ENCODE measurements at regions not wholly inside any gene's neighbourhood (a gene's known extent, or its start where the extent isn't known, plus 50 kb on each side); places are given as distances from the start of the nearest gene placed in this dataset.

- peak overlapping the region in 1 of 2 donors; percentile 29 for H3K9ac ChIP-seq (ENCODE audit: low read length in 2 of 2)
- H3K27ac ChIP-seq (ENCODE audit: low read length) = peak overlapping the region; percentile 69
- H3K4me3 ChIP-seq (ENCODE audit: low read length in 2 of 2) = peak overlapping the region in 1 of 2 donors; percentile 55
- no peaks in the 10 kb centered on the region for H3K9me3 ChIP-seq (ENCODE audit: control insufficient read depth in 2 of 2, low read length in 2 of 2)
- no peaks in the 10 kb centered on the region for H3K36me3 ChIP-seq (ENCODE audit: control insufficient read depth in 2 of 2, insufficient read depth in 2 of 2, low read length in 2 of 2)
- no peaks in the 10 kb centered on the region for H3K27me3 ChIP-seq (ENCODE audit: control insufficient read depth in 1 of 2, insufficient read depth in 2 of 2, low read length in 2 of 2)
- H3K4me1 ChIP-seq (ENCODE audit: control insufficient read depth, insufficient read depth, low read length) = peaks cover 19% of the 10 kb centered on the region
Observed at GRCh38 chr12:68405343-68405781, 73.2 kb upstream of the MDM1 start.

- Histone ChIP-seq H3K4me1 (ENCODE audit: control insufficient read depth, insufficient read depth, low read length) (peaks cover 19% of the 10 kb centered on the region), H3K4me3 (ENCODE audit: low read length in 2 of 2) (peak overlapping the region; percentile 41 to 55), H3K27me3 (ENCODE audit: control insufficient read depth in 1 of 2, insufficient read depth in 2 of 2, low read length in 2 of 2) (no peaks in the 10 kb centered on the region), H3K27ac (ENCODE audit: low read length) (peak overlapping the region; percentile 69), H3K9me3 (ENCODE audit: control insufficient read depth in 2 of 2, low read length in 2 of 2) (no peaks in the 10 kb centered on the region), H3K36me3 (ENCODE audit: control insufficient read depth in 2 of 2, insufficient read depth in 2 of 2, low read length in 2 of 2) (no peaks in the 10 kb centered on the region), H3K9ac (ENCODE audit: low read length in 2 of 2) (no peak overlapping the region)
Observed at GRCh38 chr12:68406134-68406576, 74.0 kb upstream of the MDM1 start.

- Histone ChIP-seq H3K9me3 (ENCODE audit: control insufficient read depth in 2 of 2, low read length in 2 of 2) (no peaks in the 10 kb centered on the region), H3K27ac (ENCODE audit: low read length) (peak overlapping the region; percentile 69), H3K4me3 (ENCODE audit: low read length in 2 of 2) (no peak overlapping the region), H3K36me3 (ENCODE audit: control insufficient read depth in 2 of 2, insufficient read depth in 2 of 2, low read length in 2 of 2) (no peaks in the 10 kb centered on the region), H3K4me1 (ENCODE audit: control insufficient read depth, insufficient read depth, low read length) (peaks cover 19% of the 10 kb centered on the region), H3K27me3 (ENCODE audit: control insufficient read depth in 1 of 2, insufficient read depth in 2 of 2, low read length in 2 of 2) (no peaks in the 10 kb centered on the region), H3K9ac (ENCODE audit: low read length in 2 of 2) (no peak overlapping the region)
Observed at GRCh38 chr12:68406911-68407310, 74.7 kb upstream of the MDM1 start.

GRCh38 chr12:68410018-68410660, 78.0 kb upstream of the MDM1 start:
- H3K9ac ChIP-seq (ENCODE audit: low read length in 2 of 2) = no peak overlapping the region

GRCh38 chr12:68411371-68411770, 79.2 kb upstream of the MDM1 start:
- Histone ChIP-seq H3K27me3 (ENCODE audit: control insufficient read depth in 1 of 2, insufficient read depth in 2 of 2, low read length in 2 of 2) (no peaks in the 10 kb centered on the region), H3K27ac (ENCODE audit: low read length) (no peak overlapping the region), H3K4me3 (ENCODE audit: low read length in 2 of 2) (no peak overlapping the region)

More at GRCh38 chr12:68410018-68410660, 78.0 kb upstream of the MDM1 start:
- Histone ChIP-seq H3K4me3 (ENCODE audit: low read length in 2 of 2) (no peak overlapping the region), H3K27ac (ENCODE audit: low read length) (no peak overlapping the region), H3K36me3 (ENCODE audit: control insufficient read depth in 2 of 2, insufficient read depth in 2 of 2, low read length in 2 of 2) (no peaks in the 10 kb centered on the region), H3K27me3 (ENCODE audit: control insufficient read depth in 1 of 2, insufficient read depth in 2 of 2, low read length in 2 of 2) (no peaks in the 10 kb centered on the region), H3K9me3 (ENCODE audit: control insufficient read depth in 2 of 2, low read length in 2 of 2) (no peaks in the 10 kb centered on the region), H3K4me1 (ENCODE audit: control insufficient read depth, insufficient read depth, low read length) (peaks cover 19% of the 10 kb centered on the region)

GRCh38 chr12:68414988-68415387, 82.8 kb upstream of the MDM1 start:
- no peak overlapping the region for H3K9ac ChIP-seq (ENCODE audit: low read length in 2 of 2)
- no peaks in the 10 kb centered on the region for H3K9me3 ChIP-seq (ENCODE audit: control insufficient read depth in 2 of 2, low read length in 2 of 2)
- no peaks in the 10 kb centered on the region for H3K27me3 ChIP-seq (ENCODE audit: control insufficient read depth in 1 of 2, insufficient read depth in 2 of 2, low read length in 2 of 2)
- H3K4me3 ChIP-seq (ENCODE audit: low read length in 2 of 2) = no peak overlapping the region
- H3K36me3 ChIP-seq (ENCODE audit: control insufficient read depth in 2 of 2, insufficient read depth in 2 of 2, low read length in 2 of 2) = no peaks in the 10 kb centered on the region
- H3K4me1 ChIP-seq (ENCODE audit: control insufficient read depth, insufficient read depth, low read length) = peaks cover 3% of the 10 kb centered on the region
- no peak overlapping the region for H3K27ac ChIP-seq (ENCODE audit: low read length)

More at GRCh38 chr12:68411371-68411770, 79.2 kb upstream of the MDM1 start:
- Histone ChIP-seq H3K4me1 (ENCODE audit: control insufficient read depth, insufficient read depth, low read length) (peaks cover 7% of the 10 kb centered on the region), H3K36me3 (ENCODE audit: control insufficient read depth in 2 of 2, insufficient read depth in 2 of 2, low read length in 2 of 2) (no peaks in the 10 kb centered on the region), H3K9ac (ENCODE audit: low read length in 2 of 2) (no peak overlapping the region), H3K9me3 (ENCODE audit: control insufficient read depth in 2 of 2, low read length in 2 of 2) (no peaks in the 10 kb centered on the region)

GRCh38 chr12:68416350-68416749, 84.2 kb upstream of the MDM1 start:
- Histone ChIP-seq H3K27me3 (ENCODE audit: control insufficient read depth in 1 of 2, insufficient read depth in 2 of 2, low read length in 2 of 2) (no peaks in the 10 kb centered on the region), H3K4me3 (ENCODE audit: low read length in 2 of 2) (no peak overlapping the region), H3K27ac (ENCODE audit: low read length) (no peak overlapping the region), H3K4me1 (ENCODE audit: control insufficient read depth, insufficient read depth, low read length) (peaks cover 14% of the 10 kb centered on the region), H3K36me3 (ENCODE audit: control insufficient read depth in 2 of 2, insufficient read depth in 2 of 2, low read length in 2 of 2) (no peaks in the 10 kb centered on the region), H3K9ac (ENCODE audit: low read length in 2 of 2) (no peak overlapping the region), H3K9me3 (ENCODE audit: control insufficient read depth in 2 of 2, low read length in 2 of 2) (no peaks in the 10 kb centered on the region)

GRCh38 chr12:68416826-68417225, 84.7 kb upstream of the MDM1 start:
- H3K36me3 ChIP-seq (ENCODE audit: control insufficient read depth in 2 of 2, insufficient read depth in 2 of 2, low read length in 2 of 2) = no peaks in the 10 kb centered on the region
- no peak overlapping the region for H3K27ac ChIP-seq (ENCODE audit: low read length)
- H3K9me3 ChIP-seq (ENCODE audit: control insufficient read depth in 2 of 2, low read length in 2 of 2) = no peaks in the 10 kb centered on the region

GRCh38 chr12:68418137-68418460, 85.9 kb upstream of the MDM1 start:
- H3K27ac ChIP-seq (ENCODE audit: low read length) = no peak overlapping the region
- H3K27me3 ChIP-seq (ENCODE audit: control insufficient read depth in 1 of 2, insufficient read depth in 2 of 2, low read length in 2 of 2) = no peaks in the 10 kb centered on the region
- no peak overlapping the region for H3K4me3 ChIP-seq (ENCODE audit: low read length in 2 of 2)
- no peak overlapping the region for H3K9ac ChIP-seq (ENCODE audit: low read length in 2 of 2)
- no peaks in the 10 kb centered on the region for H3K9me3 ChIP-seq (ENCODE audit: control insufficient read depth in 2 of 2, low read length in 2 of 2)
- no peaks in the 10 kb centered on the region for H3K36me3 ChIP-seq (ENCODE audit: control insufficient read depth in 2 of 2, insufficient read depth in 2 of 2, low read length in 2 of 2)
- H3K4me1 ChIP-seq (ENCODE audit: control insufficient read depth, insufficient read depth, low read length) = peaks cover 14% of the 10 kb centered on the region

More at GRCh38 chr12:68416826-68417225, 84.7 kb upstream of the MDM1 start:
- no peaks in the 10 kb centered on the region for H3K27me3 ChIP-seq (ENCODE audit: control insufficient read depth in 1 of 2, insufficient read depth in 2 of 2, low read length in 2 of 2)
- no peak overlapping the region for H3K9ac ChIP-seq (ENCODE audit: low read length in 2 of 2)
- no peak overlapping the region for H3K4me3 ChIP-seq (ENCODE audit: low read length in 2 of 2)
- peaks cover 14% of the 10 kb centered on the region for H3K4me1 ChIP-seq (ENCODE audit: control insufficient read depth, insufficient read depth, low read length)

- H3K9me3 ChIP-seq (ENCODE audit: control insufficient read depth in 2 of 2, low read length in 2 of 2) = no peaks in the 10 kb centered on the region
- peaks cover 14% of the 10 kb centered on the region for H3K4me1 ChIP-seq (ENCODE audit: control insufficient read depth, insufficient read depth, low read length)
- H3K27me3 ChIP-seq (ENCODE audit: control insufficient read depth in 1 of 2, insufficient read depth in 2 of 2, low read length in 2 of 2) = no peaks in the 10 kb centered on the region
- no peaks in the 10 kb centered on the region for H3K36me3 ChIP-seq (ENCODE audit: control insufficient read depth in 2 of 2, insufficient read depth in 2 of 2, low read length in 2 of 2)
- peak overlapping the region in 1 of 2 donors; percentile 55 for H3K4me3 ChIP-seq (ENCODE audit: low read length in 2 of 2)
- peak overlapping the region; percentile 82 for H3K27ac ChIP-seq (ENCODE audit: low read length)
- peak overlapping the region; percentile 24 to 58 for H3K9ac ChIP-seq (ENCODE audit: low read length in 2 of 2)
Observed at GRCh38 chr12:68420225-68421010, 88.3 kb upstream of the MDM1 start.

GRCh38 chr12:68422159-68422558, 90.0 kb upstream of the MDM1 start:
- Histone ChIP-seq H3K9ac (ENCODE audit: low read length in 2 of 2) (no peak overlapping the region), H3K9me3 (ENCODE audit: control insufficient read depth in 2 of 2, low read length in 2 of 2) (no peaks in the 10 kb centered on the region), H3K36me3 (ENCODE audit: control insufficient read depth in 2 of 2, insufficient read depth in 2 of 2, low read length in 2 of 2) (no peaks in the 10 kb centered on the region), H3K4me3 (ENCODE audit: low read length in 2 of 2) (no peak overlapping the region), H3K27ac (ENCODE audit: low read length) (no peak overlapping the region), H3K4me1 (ENCODE audit: control insufficient read depth, insufficient read depth, low read length) (peaks cover 14% of the 10 kb centered on the region), H3K27me3 (ENCODE audit: control insufficient read depth in 1 of 2, insufficient read depth in 2 of 2, low read length in 2 of 2) (no peaks in the 10 kb centered on the region)
